Tibial nerve (tissue), 3 donors: ENCODE measurements at regions not wholly inside any gene's neighbourhood (a gene's known extent, or its start where the extent isn't known, plus 50 kb on each side); places are given as distances from the start of the nearest gene placed in this dataset.

Experiments
- CTCF ChIP-seq, 5 experiments: fragments of 200-600 bp in 3 of 5; fragments of 450-650 bp in 2 of 5; sonication (generic) in 3 of 5; IDR thresholded peaks; one replicate each; pipeline ENCODE4 v1.5.1; 2016 to 2019; ENCODE audit warnings: antibody characterized with exemption in 5 of 5, mild to moderate bottlenecking in 3 of 5, moderate library complexity in 2 of 5
- POLR2A ChIP-seq, 2 donors: fragments of 450-650 bp; IDR thresholded peaks; one replicate each; pipeline ENCODE4 v1.6.1; 2017; ENCODE audit warnings: antibody characterized with exemption in 2 of 2, mild to moderate bottlenecking in 2 of 2, moderate library complexity in 2 of 2

- TF ChIP-seq CTCF (IDR thresholded peaks at IDR 0.05) (no peak), POLR2A (IDR thresholded peaks at IDR 0.05) (no peak)
These were observed 342.5 kb upstream of the TGFBR2 start for GRCh38 chr3:30263925-30264313.
